ENCODE measurements at regions not wholly inside any gene's neighbourhood (a gene's known extent, or its start where the extent isn't known, plus 50 kb on each side); places are given as distances from the start of the nearest gene placed in this dataset.

DNA sequence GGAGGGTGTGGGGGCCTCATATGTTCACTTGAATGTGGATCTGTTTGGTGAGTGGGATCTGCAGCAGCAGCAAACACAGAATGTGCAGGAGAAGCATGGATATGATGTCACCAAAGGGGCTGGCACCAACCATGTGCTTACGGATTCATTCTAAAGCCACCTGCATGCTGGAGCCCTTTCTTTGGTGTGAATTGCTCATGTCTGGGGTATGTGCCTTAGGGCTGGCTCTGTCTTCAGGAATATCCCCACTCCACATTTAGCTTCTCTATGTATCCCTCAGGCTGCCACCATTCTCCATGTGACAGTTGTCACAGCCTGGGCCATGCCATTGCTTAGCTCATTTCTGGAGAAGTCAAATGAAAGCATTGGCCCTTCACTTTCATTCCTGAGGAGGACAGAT, 606.8 kb upstream of the AMELY start:
- no peaks in the 10 kb centered on the region for H3K27me3 ChIP-seq (replicated peaks in 1 of 7)
- H3K9me3 ChIP-seq, result peaks cover 0 to under 1% (median 0%) of the 10 kb centered on the region in 8 donors
- TF ChIP-seq POLR2A (IDR thresholded peaks at IDR 0.05), result no peak
- TF ChIP-seq POLR2AphosphoS5 (IDR thresholded peaks at IDR 0.05), result no peak
- TF ChIP-seq, protein P1, sequence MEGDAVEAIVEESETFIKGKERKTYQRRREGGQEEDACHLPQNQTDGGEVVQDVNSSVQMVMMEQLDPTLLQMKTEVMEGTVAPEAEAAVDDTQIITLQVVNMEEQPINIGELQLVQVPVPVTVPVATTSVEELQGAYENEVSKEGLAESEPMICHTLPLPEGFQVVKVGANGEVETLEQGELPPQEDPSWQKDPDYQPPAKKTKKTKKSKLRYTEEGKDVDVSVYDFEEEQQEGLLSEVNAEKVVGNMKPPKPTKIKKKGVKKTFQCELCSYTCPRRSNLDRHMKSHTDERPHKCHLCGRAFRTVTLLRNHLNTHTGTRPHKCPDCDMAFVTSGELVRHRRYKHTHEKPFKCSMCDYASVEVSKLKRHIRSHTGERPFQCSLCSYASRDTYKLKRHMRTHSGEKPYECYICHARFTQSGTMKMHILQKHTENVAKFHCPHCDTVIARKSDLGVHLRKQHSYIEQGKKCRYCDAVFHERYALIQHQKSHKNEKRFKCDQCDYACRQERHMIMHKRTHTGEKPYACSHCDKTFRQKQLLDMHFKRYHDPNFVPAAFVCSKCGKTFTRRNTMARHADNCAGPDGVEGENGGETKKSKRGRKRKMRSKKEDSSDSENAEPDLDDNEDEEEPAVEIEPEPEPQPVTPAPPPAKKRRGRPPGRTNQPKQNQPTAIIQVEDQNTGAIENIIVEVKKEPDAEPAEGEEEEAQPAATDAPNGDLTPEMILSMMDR (IDR thresholded peaks at IDR 0.05 in 8 of 11, conservative IDR thresholded peaks at IDR 0.05 in 3 of 11), result no peak
- DNase-seq, result no peak
- H3K27ac ChIP-seq, result no peak overlapping the region
- H3K4me3 ChIP-seq, result no peak overlapping the region
- no peaks in the 10 kb centered on the region for H3K36me3 ChIP-seq
- intact Hi-C loops (cut with DNase I; ENCODE audit: low total_unique reads), result no loop called here
- 83 to 92% methylated on average over 1 of the region's 1 CpG; no CpG with 5 or more reads in 3 of the 5 donors for WGBS, 5 donors
- no peaks in the 10 kb centered on the region for H3K4me1 ChIP-seq

DNA sequence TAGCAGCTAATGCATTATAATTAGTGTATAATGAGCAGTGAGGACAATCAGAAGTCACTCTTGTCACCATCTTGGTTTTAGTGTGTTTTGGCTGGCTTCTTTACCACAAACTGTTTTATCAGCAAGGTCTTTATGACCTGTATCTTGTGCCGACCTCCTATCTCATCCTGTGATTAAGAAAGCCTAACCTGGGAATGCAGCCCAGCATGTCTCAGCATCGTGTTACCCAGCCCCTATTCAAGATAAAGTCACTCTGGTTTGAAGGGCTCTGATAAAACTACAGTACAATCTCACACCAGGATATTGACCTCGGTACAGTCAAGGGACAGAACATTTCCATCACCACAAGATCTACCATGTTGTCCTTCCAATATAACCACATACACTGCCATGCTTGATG, 604.7 kb upstream of the AMELY start:
- intact Hi-C loops (cut with DNase I; ENCODE audit: low total_unique reads), result no loop called here
- no peaks in the 10 kb centered on the region for H3K4me1 ChIP-seq
- H3K4me3 ChIP-seq, result no peak overlapping the region
- TF ChIP-seq POLR2AphosphoS5 (IDR thresholded peaks at IDR 0.05) (no peak), POLR2A (IDR thresholded peaks at IDR 0.05) (no peak)
- TF ChIP-seq, protein P1 (IDR thresholded peaks at IDR 0.05 in 8 of 11, conservative IDR thresholded peaks at IDR 0.05 in 3 of 11), result no peak
- 53 to 70% (median 64%) methylated on average over 3 of the region's 3 CpGs; no CpG with 5 or more reads in 2 of the 5 donors for WGBS, 5 donors
- peaks cover 0 to 10% (median 0%) of the 10 kb centered on the region in 8 donors for H3K9me3 ChIP-seq
- no peaks in the 10 kb centered on the region for H3K27me3 ChIP-seq (replicated peaks in 1 of 7)
- no peak for DNase-seq
- H3K27ac ChIP-seq, result no peak overlapping the region
- H3K36me3 ChIP-seq, result no peaks in the 10 kb centered on the region

DNA sequence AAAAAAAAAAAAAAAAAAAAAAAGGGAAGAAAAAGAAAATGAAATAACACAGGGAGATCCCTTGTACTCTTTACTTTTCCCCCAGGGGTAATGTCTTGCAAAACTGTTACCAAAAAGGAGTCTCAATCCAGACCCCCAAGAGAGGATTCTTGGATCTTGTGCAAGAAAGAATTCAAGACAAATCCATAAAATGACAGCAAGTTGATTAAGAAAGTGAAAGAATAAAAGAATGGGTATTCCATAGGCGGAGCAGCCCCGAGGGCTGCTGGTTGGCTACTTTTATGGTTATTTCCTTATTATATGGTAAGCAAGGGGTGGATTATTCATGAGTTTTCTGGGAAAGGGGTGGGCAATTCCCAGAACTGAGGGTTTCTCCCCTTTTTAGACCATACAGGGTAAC, 604.3 kb upstream of the AMELY start:
- Histone ChIP-seq H3K4me1 (no peaks in the 10 kb centered on the region), H3K9me3 (peaks cover 0 to 10% (median 0%) of the 10 kb centered on the region in 8 donors), H3K36me3 (no peaks in the 10 kb centered on the region), H3K27ac (no peak overlapping the region), H3K27me3 (replicated peaks in 1 of 7) (no peaks in the 10 kb centered on the region), H3K4me3 (no peak overlapping the region)
- TF ChIP-seq, protein P1 (IDR thresholded peaks at IDR 0.05 in 8 of 11, conservative IDR thresholded peaks at IDR 0.05 in 3 of 11), result no peak
- TF ChIP-seq POLR2A (IDR thresholded peaks at IDR 0.05) (no peak), POLR2AphosphoS5 (IDR thresholded peaks at IDR 0.05) (no peak)
- 78 to 100% (median 88%) methylated on average over 2 of the region's 2 CpGs; no CpG with 5 or more reads in 2 of the 5 donors for WGBS, 5 donors
- intact Hi-C loops (cut with DNase I; ENCODE audit: low total_unique reads), result no loop called here
- DNase-seq, result no peak

DNA sequence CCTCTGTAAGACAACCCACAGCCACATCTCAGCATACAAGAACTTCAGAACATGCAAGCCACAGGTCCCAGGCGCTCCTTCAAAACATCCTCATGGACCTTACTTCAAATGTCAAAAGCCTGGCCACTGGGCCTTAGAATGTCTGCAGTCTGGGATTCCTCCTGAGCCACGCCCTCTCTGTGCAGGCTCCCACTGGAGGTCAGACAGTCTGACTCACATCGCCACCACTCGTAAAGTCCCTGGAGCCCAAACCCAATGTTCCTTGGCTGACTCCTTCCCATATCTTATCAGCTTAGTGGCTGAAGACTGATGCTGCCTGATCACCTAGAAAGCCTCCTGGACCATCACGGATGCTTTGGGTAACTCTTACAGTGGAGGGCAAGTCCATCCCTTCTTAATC, 591.3 kb upstream of the AMELY start:
- Histone ChIP-seq H3K36me3 (no peaks in the 10 kb centered on the region), H3K9me3 (no peaks in the 10 kb centered on the region), H3K27ac (no peak overlapping the region), H3K4me3 (no peak overlapping the region), H3K27me3 (replicated peaks in 1 of 7) (no peaks in the 10 kb centered on the region), H3K4me1 (no peaks in the 10 kb centered on the region)
- intact Hi-C loops (cut with DNase I; ENCODE audit: low total_unique reads), result no loop called here
- TF ChIP-seq POLR2A (IDR thresholded peaks at IDR 0.05) (no peak), POLR2AphosphoS5 (IDR thresholded peaks at IDR 0.05) (no peak)
- TF ChIP-seq, protein P1 (IDR thresholded peaks at IDR 0.05 in 8 of 11, conservative IDR thresholded peaks at IDR 0.05 in 3 of 11), result no peak
- WGBS, 5 donors, result 85 to 93% (median 87%) methylated on average over 5 of the region's 5 CpGs; no CpG with 5 or more reads in 2 of the 5 donors
- no peak for DNase-seq

Measured in spleen (tissue), 11 donors.